Right cardiac atrium (tissue), 5 donors: ENCODE measurements at regions not wholly inside any gene's neighbourhood (a gene's known extent, or its start where the extent isn't known, plus 50 kb on each side); places are given as distances from the start of the nearest gene placed in this dataset.
A peak's percentile ranks its signal among the peaks of the same experiment; 100 is the strongest.

ENCODE experiments used
- ATAC-seq, 2 donors: fragments of 200-7000 bp; cut with Tn5 transposase; one replicate each; pipeline versions ENCODE4 v1.8.0 to v1.9.1; 2020; ENCODE audit warnings: moderate library complexity in 2 of 2, mild to moderate bottlenecking in 1 of 2
- DNase-seq, 3 donors: peaks; one replicate each; pipeline ENCODE4 v3.0.0-alpha.2; 2020
- H3K27ac ChIP-seq: one replicate; pipeline ENCODE4 v1.5.1; 2013; ENCODE audit warnings: mild to moderate bottlenecking, low read length, control low read depth, moderate library complexity
- H3K27me3 ChIP-seq: one replicate; pipeline ENCODE4 v1.6.1; 2013; ENCODE audit not compliant: control insufficient read depth, insufficient read depth
- H3K4me1 ChIP-seq: one replicate; pipeline ENCODE4 v1.6.1; 2013; ENCODE audit warnings: low read length; ENCODE audit not compliant: control insufficient read depth, insufficient read depth
- H3K4me3 ChIP-seq: one replicate; pipeline ENCODE4 v1.5.1; 2013; ENCODE audit warnings: low read length, control low read depth
- H3K9me3 ChIP-seq: one replicate; pipeline ENCODE4 v1.6.1; 2013; ENCODE audit warnings: low read length; ENCODE audit not compliant: control insufficient read depth
- WGBS: extraction: QIAGEN DNeasy Blood & Tissue Kit; methylation state at CpG from one replicate; pipeline ENCODE4 v1.1.7; 2013; 5-methylcytosine and 5-hydroxymethylcytosine counted together
- intact Hi-C, 4 donors: fragments of 100-400 bp; cut with DNase I; formaldehyde crosslinking; loops; one replicate each; pipeline versions ENCODE4 v1.11.0 to v1.14.0; 2022 to 2023
- donor health status: healthy with polysubstance abuse.
- donor health status: DM: no; HTN: yes; CAD: no.
- donor health status: DM: no; HTN: no; CAD: no.
- donor health status: DM: no; HTN: yes; CAD: no; lungs with severe emphysema.
- donor health status: DM: yes; HTN: yes; CAD: no.

DNA sequence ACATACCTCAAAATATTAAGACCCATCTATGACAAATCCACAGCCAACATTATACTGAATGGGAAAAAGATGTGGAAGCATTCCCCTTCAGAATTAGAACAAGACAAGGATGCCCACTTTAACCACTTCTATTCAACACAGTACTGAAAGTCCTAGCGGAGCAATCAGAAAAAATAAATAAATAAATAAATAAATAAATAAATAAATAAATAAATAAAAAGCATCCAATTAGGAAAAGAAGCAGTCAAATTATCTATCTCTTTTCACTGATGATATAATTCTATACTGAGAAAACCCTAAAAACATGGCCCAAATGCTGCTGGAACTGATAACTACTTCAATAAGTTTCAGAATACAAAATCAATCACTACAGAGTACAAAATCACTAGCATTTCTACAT, 67.5 kb downstream of the PRR32 start:
- Histone ChIP-seq H3K4me3 (no peak overlapping the region), H3K9me3 (no peaks in the 10 kb centered on the region), H3K27me3 (no peaks in the 10 kb centered on the region), H3K4me1 (no peaks in the 10 kb centered on the region), H3K27ac (no peak overlapping the region)
- ATAC-seq = no peak
- intact Hi-C loops = no loop called here
- DNase-seq = no peak
- 93% methylated on average over 1 of the region's 1 CpG for WGBS

DNA sequence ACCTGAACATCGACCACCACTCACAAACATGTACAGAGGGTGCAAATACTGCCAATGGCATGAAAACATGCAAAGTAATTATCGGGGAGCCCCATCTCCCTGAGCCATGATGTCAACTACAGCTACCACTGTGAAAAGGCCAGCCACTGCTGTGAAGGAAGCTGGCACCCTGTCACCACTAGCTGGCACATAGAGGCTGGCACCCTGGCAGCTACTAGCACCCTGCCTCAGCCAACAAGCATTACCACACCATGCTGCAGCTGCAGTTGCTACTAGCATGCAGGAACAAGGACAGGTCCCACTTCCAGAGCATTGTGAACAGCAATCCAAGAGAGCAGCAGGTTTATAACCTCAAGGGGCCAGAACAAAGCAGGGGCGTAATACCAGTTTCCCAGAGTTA, 81.4 kb downstream of the PRR32 start:
- Histone ChIP-seq H3K4me1 (no peaks in the 10 kb centered on the region), H3K27ac (no peak overlapping the region), H3K27me3 (no peaks in the 10 kb centered on the region), H3K4me3 (no peak overlapping the region), H3K9me3 (no peaks in the 10 kb centered on the region)
- 68% methylated on average over 3 of the region's 3 CpGs for whole genome bisulfite sequencing
- intact Hi-C loops = no loop called here
- DNase-seq (peak in 2 of 3 donors; percentile 11 to 51), ATAC-seq (no peak)

DNA sequence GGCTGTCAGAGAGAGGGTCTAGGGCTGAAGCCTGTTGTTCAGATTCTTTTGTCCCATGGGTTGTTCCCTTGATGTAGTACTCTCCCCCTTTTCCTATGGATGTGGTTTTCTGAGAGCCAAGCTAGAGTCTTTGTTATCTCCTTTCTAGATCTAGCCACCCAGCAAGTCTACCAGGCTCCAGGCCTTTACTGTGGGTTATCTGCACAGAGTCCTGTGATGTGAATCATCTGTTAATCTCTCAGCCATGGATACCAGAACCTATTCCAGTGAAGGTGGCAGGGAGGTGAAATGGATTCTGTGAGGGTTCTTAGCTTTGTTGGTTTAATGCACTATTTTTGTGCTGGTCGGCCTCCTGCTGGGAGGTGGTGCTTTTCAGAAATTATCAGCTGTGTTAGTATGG, 109.5 kb downstream of the PRR32 start:
- 88% methylated on average over 1 of the region's 1 CpG for WGBS
- no peak overlapping the region for H3K4me3 ChIP-seq
- intact Hi-C loops = no loop called here
- no peak overlapping the region for H3K27ac ChIP-seq
- ATAC-seq (no peak), DNase-seq (no peak)
- H3K4me1 ChIP-seq = no peaks in the 10 kb centered on the region
- no peaks in the 10 kb centered on the region for H3K9me3 ChIP-seq
- no peaks in the 10 kb centered on the region for H3K27me3 ChIP-seq

DNA sequence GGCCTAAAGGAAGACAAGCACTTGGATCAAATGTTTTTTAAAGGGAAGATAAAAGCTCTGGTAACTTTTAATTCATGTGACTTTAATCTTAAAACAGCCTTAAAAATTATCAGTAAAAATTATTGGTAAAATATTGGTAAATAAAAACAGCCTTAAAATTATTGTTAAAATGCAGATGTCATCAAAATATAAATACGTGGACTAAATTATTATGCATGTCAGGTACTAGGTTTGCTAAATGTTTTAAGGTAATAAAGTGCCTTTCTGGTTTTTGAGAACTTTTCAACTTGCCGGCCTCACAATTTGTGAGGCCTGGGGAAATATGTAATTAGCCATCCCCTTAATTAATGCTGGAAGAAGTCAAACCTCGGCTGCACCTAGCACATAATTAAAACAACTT, 147.7 kb downstream of the PRR32 start:
- Histone ChIP-seq H3K27me3 (no peaks in the 10 kb centered on the region), H3K4me1 (no peaks in the 10 kb centered on the region), H3K27ac (no peak overlapping the region), H3K4me3 (no peak overlapping the region), H3K9me3 (no peaks in the 10 kb centered on the region)
- WGBS = 81% methylated on average over 3 of the region's 3 CpGs
- ATAC-seq (no peak), DNase-seq (no peak)
- intact Hi-C loops = no loop called here

DNA sequence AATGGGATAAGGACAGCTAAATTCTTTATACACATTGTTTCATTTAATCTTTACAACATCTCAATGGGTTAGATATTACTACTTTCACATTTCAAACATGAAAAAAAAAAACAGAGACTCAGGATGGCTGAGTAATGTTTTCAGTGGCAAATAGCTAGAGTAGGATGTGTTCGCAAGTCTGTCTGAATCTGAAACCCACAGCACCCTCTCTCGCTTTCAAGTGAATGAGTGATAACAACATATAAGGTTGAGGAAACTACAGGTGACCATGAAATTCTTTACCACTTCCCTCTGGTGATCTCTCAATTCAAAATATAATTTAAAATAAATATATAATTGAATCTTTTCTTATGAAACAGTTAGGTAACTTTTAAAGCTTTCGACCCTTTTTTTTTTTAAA, 162.6 kb downstream of the PRR32 start:
- intact Hi-C loops = no loop called here

DNA sequence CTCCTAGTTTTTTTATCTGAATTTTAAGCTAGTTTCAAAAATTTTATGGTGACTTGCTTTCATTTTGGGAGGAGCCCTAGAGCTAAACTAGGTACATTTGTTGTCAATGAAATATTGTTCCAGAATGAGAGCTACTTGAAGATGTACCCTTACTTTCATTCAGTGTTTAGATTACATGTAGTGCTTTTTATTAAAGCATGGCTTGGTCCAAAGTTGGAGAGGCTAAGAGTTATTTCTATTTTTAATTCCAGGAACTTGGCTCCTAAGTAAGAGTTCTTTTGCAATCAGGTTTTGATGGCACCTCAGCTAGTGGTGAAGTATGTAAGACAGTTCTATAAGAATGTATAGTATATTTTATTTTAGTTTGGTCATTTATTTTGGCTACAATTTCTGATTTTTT, 165.5 kb downstream of the PRR32 start:
- intact Hi-C loops = no loop called here
- peak in 1 of 2 donors; percentile 51 for ATAC-seq
- H3K27ac ChIP-seq = no peak overlapping the region

More for the DNA sequence above, 162.6 kb downstream of the PRR32 start:
- no peaks in the 10 kb centered on the region for H3K27me3 ChIP-seq
- DNase-seq = no peak
- ATAC-seq = no peak
- H3K4me1 ChIP-seq = no peaks in the 10 kb centered on the region
- H3K27ac ChIP-seq = no peak overlapping the region
- WGBS = 93% methylated on average over 3 of the region's 3 CpGs
- no peak overlapping the region for H3K4me3 ChIP-seq
- H3K9me3 ChIP-seq = no peaks in the 10 kb centered on the region

DNA sequence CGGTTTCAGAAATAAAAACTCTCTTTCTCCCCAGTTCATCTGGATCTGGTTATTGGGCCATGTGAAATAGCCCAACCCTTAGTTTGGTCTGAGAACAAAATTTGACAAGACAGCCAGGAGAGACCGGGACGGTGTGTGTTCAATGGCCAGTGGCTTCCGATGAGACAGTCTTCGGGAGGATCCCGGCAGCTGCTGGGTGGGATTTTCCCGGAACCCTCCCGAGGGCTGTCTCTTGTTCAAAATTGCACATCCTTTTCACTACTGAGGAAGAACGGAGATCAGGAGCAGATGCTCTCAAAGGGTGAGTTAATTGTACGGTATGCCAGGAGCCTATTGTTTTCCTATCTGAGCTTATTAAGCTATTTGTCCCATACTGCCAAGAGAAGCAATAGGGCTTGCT, 166.5 kb downstream of the PRR32 start:
- DNase-seq (no peak), ATAC-seq (no peak)
- H3K4me1 ChIP-seq = no peaks in the 10 kb centered on the region
- WGBS = 85% methylated on average over 10 of the region's 10 CpGs
- H3K27me3 ChIP-seq = no peaks in the 10 kb centered on the region
- H3K9me3 ChIP-seq = no peaks in the 10 kb centered on the region
- H3K27ac ChIP-seq = no peak overlapping the region
- intact Hi-C loops = no loop called here
- no peak overlapping the region for H3K4me3 ChIP-seq

More for the DNA sequence above, 165.5 kb downstream of the PRR32 start:
- Histone ChIP-seq H3K4me3 (no peak overlapping the region), H3K4me1 (no peaks in the 10 kb centered on the region), H3K9me3 (no peaks in the 10 kb centered on the region), H3K27me3 (no peaks in the 10 kb centered on the region)
- DNase-seq = no peak

DNA sequence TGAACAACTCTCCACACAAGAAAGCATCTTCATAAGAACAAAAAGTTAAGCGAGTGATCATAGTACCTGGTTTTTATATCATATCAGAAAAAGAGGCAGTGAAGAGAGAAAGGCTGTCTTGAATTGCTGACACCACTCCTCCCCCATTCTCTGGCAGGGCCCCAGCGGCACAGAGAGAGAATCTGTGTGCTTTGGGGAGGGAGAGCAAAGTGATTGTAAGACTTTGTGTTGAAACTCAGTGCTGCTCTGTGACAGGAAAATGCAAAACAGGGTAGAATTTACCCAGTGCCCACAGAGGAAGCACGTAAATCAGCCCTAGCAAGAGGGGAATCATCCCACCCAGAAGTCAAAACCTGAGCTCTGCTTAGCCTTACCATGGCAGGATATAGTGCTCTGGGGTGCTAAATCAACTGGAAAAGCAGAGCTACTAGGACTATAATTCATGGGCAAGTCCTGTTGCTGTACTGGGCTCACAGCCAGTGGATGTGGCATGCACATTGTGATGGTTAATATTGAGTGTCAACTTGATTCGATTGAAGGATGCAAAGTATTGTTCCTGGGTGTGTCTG, 174.6 kb downstream of the PRR32 start:
- Histone ChIP-seq H3K4me3 (no peak overlapping the region), H3K27ac (no peak overlapping the region), H3K9me3 (no peaks in the 10 kb centered on the region), H3K27me3 (no peaks in the 10 kb centered on the region), H3K4me1 (no peaks in the 10 kb centered on the region)
- intact Hi-C loops = no loop called here
- ATAC-seq (no peak), DNase-seq (peak; percentile 26 to 80 (median 75))
- 20% methylated on average over 4 of the region's 4 CpGs for WGBS

DNA sequence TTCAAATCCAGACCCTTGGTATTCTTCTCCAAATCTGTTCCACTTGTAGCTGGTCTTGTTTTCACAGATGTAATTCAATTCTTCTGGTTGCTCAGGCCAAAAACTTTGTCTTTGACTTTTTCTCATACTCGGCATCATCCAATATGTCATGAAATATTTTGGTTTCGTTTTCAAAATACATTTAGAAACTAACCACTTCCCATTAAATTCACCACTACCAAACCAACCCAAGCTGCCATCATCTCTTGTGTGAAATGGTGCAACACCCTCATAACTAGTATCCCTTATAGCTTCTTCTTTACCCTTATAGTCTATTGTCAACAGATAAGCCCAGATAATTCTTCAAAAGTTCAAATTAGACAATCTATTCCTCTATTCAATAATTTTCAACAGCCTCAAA, 192.1 kb downstream of the PRR32 start:
- no peak for DNase-seq
- H3K27me3 ChIP-seq = no peaks in the 10 kb centered on the region
- H3K4me3 ChIP-seq = no peak overlapping the region
- H3K4me1 ChIP-seq = no peaks in the 10 kb centered on the region
- H3K9me3 ChIP-seq = no peaks in the 10 kb centered on the region
- no peak overlapping the region for H3K27ac ChIP-seq
- 70% methylated on average over 2 of the region's 2 CpGs for WGBS
- no peak for ATAC-seq
- intact Hi-C loops = no loop called here

DNA sequence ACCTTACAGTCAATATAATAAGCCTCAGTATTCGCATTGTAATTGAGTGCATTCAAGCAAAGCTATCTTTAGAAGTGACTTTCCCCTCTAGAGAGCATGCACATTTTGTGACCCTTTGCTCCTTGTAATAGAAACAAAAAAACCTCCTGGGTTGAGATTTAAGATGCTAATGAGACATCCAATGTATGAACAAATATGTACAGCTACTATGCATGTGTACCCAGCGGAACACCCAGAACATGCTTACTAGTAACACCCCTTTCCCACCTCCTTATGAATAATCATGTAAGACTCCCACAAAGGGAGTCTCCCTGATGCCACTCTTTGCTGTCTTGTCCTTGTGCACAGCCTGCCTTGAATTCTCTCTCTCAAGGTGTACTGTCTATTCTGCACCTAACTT, 205.5 kb downstream of the PRR32 start:
- no peak for DNase-seq
- no peak overlapping the region for H3K27ac ChIP-seq
- H3K4me1 ChIP-seq = no peaks in the 10 kb centered on the region
- no peak overlapping the region for H3K4me3 ChIP-seq
- H3K27me3 ChIP-seq = no peaks in the 10 kb centered on the region
- 79% methylated on average over 2 of the region's 2 CpGs for WGBS
- ATAC-seq = no peak
- intact Hi-C loops = no loop called here
- no peaks in the 10 kb centered on the region for H3K9me3 ChIP-seq

DNA sequence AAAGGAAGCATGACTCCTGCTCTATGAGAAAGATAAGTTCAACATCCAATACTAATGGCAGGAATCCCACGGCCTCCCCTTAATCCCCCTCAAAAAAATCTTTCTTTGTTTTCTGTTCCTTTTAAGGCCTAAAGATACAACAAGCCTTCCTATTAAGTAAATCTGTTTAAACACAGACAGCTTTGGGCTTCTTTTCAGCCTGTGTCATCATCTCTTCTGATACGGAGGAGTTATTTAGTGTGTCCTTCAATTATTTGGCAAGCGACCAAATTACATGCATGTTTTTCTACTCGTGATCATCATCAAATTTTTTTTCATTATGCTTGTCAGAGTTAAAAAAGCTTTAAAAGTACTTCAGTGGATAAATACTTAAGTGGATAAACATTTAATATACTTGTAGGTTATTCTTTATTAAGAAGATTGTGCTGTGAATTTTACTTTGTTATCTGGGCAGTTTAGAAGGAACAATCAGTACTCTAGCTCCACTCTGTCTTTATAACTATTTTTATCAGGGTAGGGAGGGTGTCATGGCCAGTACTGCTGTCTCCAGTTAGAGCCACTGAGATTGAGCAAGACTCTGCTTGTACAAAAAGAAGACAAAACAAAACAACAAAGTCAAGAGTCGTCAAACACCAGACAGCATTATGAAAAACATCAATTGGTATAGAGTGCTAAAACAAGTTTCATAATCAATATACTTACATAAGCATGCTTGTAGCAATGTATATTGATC, 210.7 kb downstream of the PRR32 start:
- Histone ChIP-seq H3K4me3 (no peak overlapping the region), H3K9me3 (no peaks in the 10 kb centered on the region), H3K27ac (no peak overlapping the region), H3K4me1 (no peaks in the 10 kb centered on the region), H3K27me3 (no peaks in the 10 kb centered on the region)
- ATAC-seq (peak; percentile 91 to 98), DNase-seq (no peak)
- whole genome bisulfite sequencing = 18% methylated on average over 5 of the region's 5 CpGs
- intact Hi-C loops = loop anchor here in 2 of 4 donors (10.0 kb wide), 2 partner anchors 245 to 255 kb away; no protein-coding TSS in a partner anchor
